ENCODE measurements at regions not wholly inside any gene's neighbourhood (a gene's known extent, or its start where the extent isn't known, plus 50 kb on each side); places are given as distances from the start of the nearest gene placed in this dataset.

DNA sequence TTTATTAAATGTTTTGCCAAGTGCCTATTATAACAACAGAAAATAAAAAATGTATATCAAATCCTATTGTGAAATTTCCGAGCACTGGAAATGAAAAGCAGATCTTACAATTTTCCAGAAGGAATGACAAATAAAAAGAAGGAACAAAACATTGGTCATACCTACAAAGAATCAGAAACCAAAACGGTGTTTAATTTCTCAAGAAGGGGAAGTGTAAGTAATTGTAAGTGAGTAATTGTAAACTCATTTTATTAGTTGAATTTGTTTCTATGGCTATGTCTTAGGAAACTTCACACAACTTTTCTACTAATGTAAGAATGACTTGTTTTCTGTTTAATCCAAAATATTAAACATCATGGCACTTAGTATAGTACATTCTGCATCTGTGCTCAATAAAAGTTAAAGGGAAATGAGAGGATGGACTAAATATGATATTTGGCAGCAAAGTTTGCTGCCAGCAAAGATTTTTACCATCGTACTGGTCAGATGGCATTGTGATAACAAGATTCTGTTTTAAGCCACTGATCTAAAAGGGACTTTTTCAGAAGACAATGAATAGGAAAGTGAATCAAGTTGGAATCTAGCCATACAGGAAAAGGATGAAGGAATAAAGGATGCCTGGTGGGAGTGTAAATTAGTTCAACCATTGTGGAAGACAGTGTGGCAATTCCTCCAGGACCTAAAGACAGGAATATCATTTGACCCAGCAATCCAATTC lies 232.4 kb downstream of the NFKBIZ start:
- TF ChIP-seq TCF4 (CRISPR knock-in tag; IDR thresholded peaks at IDR 0.05; ENCODE audit: borderline replicate concordance) (no peak), ARNTL (CRISPR knock-in tag; IDR thresholded peaks at IDR 0.05; ENCODE audit: borderline replicate concordance, low read depth) (no peak), ESRRG (CRISPR knock-in tag; IDR thresholded peaks at IDR 0.05) (no peak), CSDC2 (CRISPR knock-in tag; IDR thresholded peaks at IDR 0.05) (no peak), ZFP3 (CRISPR knock-in tag; IDR thresholded peaks at IDR 0.05) (no peak), RARB (CRISPR knock-in tag; IDR thresholded peaks at IDR 0.05) (no peak), ZNF70 (CRISPR knock-in tag; IDR thresholded peaks at IDR 0.05) (no peak), ZNF8 (CRISPR knock-in tag; IDR thresholded peaks at IDR 0.05) (no peak), GLIS3 (CRISPR knock-in tag; IDR thresholded peaks at IDR 0.05) (no peak), PPARA (CRISPR knock-in tag; IDR thresholded peaks at IDR 0.05; ENCODE audit: borderline replicate concordance) (no peak)
- TF ChIP-seq, protein P1, sequence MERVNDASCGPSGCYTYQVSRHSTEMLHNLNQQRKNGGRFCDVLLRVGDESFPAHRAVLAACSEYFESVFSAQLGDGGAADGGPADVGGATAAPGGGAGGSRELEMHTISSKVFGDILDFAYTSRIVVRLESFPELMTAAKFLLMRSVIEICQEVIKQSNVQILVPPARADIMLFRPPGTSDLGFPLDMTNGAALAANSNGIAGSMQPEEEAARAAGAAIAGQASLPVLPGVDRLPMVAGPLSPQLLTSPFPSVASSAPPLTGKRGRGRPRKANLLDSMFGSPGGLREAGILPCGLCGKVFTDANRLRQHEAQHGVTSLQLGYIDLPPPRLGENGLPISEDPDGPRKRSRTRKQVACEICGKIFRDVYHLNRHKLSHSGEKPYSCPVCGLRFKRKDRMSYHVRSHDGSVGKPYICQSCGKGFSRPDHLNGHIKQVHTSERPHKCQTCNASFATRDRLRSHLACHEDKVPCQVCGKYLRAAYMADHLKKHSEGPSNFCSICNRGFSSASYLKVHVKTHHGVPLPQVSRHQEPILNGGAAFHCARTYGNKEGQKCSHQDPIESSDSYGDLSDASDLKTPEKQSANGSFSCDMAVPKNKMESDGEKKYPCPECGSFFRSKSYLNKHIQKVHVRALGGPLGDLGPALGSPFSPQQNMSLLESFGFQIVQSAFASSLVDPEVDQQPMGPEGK (CRISPR knock-in tag; IDR thresholded peaks at IDR 0.05; ENCODE audit: borderline replicate concordance), result no peak
- TF ChIP-seq, protein P2, sequence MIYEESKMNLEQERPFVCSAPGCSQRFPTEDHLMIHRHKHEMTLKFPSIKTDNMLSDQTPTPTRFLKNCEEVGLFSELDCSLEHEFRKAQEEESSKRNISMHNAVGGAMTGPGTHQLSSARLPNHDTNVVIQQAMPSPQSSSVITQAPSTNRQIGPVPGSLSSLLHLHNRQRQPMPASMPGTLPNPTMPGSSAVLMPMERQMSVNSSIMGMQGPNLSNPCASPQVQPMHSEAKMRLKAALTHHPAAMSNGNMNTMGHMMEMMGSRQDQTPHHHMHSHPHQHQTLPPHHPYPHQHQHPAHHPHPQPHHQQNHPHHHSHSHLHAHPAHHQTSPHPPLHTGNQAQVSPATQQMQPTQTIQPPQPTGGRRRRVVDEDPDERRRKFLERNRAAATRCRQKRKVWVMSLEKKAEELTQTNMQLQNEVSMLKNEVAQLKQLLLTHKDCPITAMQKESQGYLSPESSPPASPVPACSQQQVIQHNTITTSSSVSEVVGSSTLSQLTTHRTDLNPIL (CRISPR knock-in tag; IDR thresholded peaks at IDR 0.05; ENCODE audit: low read depth), result no peak
- TF ChIP-seq, protein P3, sequence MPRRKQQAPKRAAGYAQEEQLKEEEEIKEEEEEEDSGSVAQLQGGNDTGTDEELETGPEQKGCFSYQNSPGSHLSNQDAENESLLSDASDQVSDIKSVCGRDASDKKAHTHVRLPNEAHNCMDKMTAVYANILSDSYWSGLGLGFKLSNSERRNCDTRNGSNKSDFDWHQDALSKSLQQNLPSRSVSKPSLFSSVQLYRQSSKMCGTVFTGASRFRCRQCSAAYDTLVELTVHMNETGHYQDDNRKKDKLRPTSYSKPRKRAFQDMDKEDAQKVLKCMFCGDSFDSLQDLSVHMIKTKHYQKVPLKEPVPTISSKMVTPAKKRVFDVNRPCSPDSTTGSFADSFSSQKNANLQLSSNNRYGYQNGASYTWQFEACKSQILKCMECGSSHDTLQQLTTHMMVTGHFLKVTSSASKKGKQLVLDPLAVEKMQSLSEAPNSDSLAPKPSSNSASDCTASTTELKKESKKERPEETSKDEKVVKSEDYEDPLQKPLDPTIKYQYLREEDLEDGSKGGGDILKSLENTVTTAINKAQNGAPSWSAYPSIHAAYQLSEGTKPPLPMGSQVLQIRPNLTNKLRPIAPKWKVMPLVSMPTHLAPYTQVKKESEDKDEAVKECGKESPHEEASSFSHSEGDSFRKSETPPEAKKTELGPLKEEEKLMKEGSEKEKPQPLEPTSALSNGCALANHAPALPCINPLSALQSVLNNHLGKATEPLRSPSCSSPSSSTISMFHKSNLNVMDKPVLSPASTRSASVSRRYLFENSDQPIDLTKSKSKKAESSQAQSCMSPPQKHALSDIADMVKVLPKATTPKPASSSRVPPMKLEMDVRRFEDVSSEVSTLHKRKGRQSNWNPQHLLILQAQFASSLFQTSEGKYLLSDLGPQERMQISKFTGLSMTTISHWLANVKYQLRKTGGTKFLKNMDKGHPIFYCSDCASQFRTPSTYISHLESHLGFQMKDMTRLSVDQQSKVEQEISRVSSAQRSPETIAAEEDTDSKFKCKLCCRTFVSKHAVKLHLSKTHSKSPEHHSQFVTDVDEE (CRISPR knock-in tag; IDR thresholded peaks at IDR 0.05), result no peak
- TF ChIP-seq, protein P4, sequence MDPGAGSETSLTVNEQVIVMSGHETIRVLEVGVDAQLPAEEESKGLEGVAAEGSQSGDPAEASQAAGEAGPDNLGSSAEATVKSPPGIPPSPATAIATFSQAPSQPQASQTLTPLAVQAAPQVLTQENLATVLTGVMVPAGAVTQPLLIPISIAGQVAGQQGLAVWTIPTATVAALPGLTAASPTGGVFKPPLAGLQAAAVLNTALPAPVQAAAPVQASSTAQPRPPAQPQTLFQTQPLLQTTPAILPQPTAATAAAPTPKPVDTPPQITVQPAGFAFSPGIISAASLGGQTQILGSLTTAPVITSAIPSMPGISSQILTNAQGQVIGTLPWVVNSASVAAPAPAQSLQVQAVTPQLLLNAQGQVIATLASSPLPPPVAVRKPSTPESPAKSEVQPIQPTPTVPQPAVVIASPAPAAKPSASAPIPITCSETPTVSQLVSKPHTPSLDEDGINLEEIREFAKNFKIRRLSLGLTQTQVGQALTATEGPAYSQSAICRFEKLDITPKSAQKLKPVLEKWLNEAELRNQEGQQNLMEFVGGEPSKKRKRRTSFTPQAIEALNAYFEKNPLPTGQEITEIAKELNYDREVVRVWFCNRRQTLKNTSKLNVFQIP (CRISPR knock-in tag; IDR thresholded peaks at IDR 0.05; ENCODE audit: borderline replicate concordance, low read depth), result no peak
